Liver (tissue), 8 donors: ENCODE measurements at regions not wholly inside any gene's neighbourhood (a gene's known extent, or its start where the extent isn't known, plus 50 kb on each side); places are given as distances from the start of the nearest gene placed in this dataset.

Source experiments
- DNase-seq: peaks from one replicate; pipeline ENCODE4 v3.0.0-alpha.2; 2017; ENCODE audit warnings: low spot score
- H3K27ac ChIP-seq, 2 donors: one replicate each; pipeline ENCODE4 v1.7.0; 2013; ENCODE audit warnings: inconsistent platforms in 2 of 2, low read length in 2 of 2, control low read depth in 1 of 2, low read depth in 1 of 2, mild to moderate bottlenecking in 1 of 2
- H3K27me3 ChIP-seq, 4 donors: one replicate each; pipeline versions ENCODE4 v1.6.1 to v1.7.0; 2013; ENCODE audit warnings: low read length in 3 of 4, inconsistent platforms in 1 of 4, mild to moderate bottlenecking in 1 of 4, moderate library complexity in 1 of 4; ENCODE audit not compliant: control insufficient read depth in 4 of 4, insufficient read depth in 4 of 4
- H3K36me3 ChIP-seq, 4 donors: one replicate each; pipeline versions ENCODE4 v1.6.1 to v1.7.0; 2013; ENCODE audit warnings: low read length in 3 of 4, mild to moderate bottlenecking in 3 of 4, low read depth in 1 of 4, moderate library complexity in 1 of 4; ENCODE audit not compliant: control insufficient read depth in 4 of 4, insufficient read depth in 3 of 4
- H3K4me1 ChIP-seq, 4 donors: one replicate each; pipeline versions ENCODE4 v1.6.1 to v1.7.0; 2013; ENCODE audit warnings: low read length in 3 of 4, mild to moderate bottlenecking in 3 of 4, moderate library complexity in 1 of 4; ENCODE audit not compliant: control insufficient read depth in 4 of 4, insufficient read depth in 4 of 4
- H3K4me3 ChIP-seq, 3 donors: one replicate each; pipeline versions ENCODE4 v1.6.1 to v1.7.0; 2013; ENCODE audit warnings: low read length in 3 of 3, control low read depth in 1 of 3, low read depth in 1 of 3, mild to moderate bottlenecking in 1 of 3
- H3K9ac ChIP-seq, 2 donors: one replicate each; pipeline ENCODE4 v1.7.0; 2013; ENCODE audit warnings: low read length in 2 of 2, mild to moderate bottlenecking in 2 of 2, moderate library complexity in 2 of 2, control low read depth in 1 of 2, low read depth in 1 of 2
- H3K9me3 ChIP-seq, 4 donors: one replicate each; pipeline versions ENCODE4 v1.6.1 to v1.7.0; 2013; ENCODE audit warnings: low read length in 3 of 4; ENCODE audit not compliant: control insufficient read depth in 4 of 4
- EGR1 ChIP-seq, 2 donors: IDR thresholded peaks; 2 replicates each; pipeline ENCODE4 v1.6.1; 2016 to 2018; ENCODE audit warnings: antibody characterized with exemption in 2 of 2, low read depth in 2 of 2
- FOXA1 ChIP-seq: IDR thresholded peaks from 2 replicates; pipeline ENCODE4 v1.6.1; 2016; ENCODE audit warnings: antibody characterized with exemption
- FOXA2 ChIP-seq: IDR thresholded peaks from 2 replicates; pipeline ENCODE4 v1.6.1; 2016; ENCODE audit warnings: antibody characterized with exemption
- GABPA ChIP-seq, 2 donors: IDR thresholded peaks in 1 of 2; conservative IDR thresholded peaks in 1 of 2; 2 replicates each; pipeline ENCODE4 v1.6.1; 2016; ENCODE audit warnings: antibody characterized with exemption in 2 of 2, mild to moderate bottlenecking in 1 of 2, moderate library complexity in 1 of 2
- HNF4A ChIP-seq, 2 donors: conservative IDR thresholded peaks; 2 replicates each; pipeline ENCODE4 v1.6.1; 2016; ENCODE audit warnings: antibody characterized with exemption in 2 of 2, mild to moderate bottlenecking in 2 of 2
- HNF4G ChIP-seq: IDR thresholded peaks from 2 replicates; pipeline ENCODE4 v1.6.1; 2016; ENCODE audit warnings: antibody characterized with exemption
- JUND ChIP-seq, 2 donors: IDR thresholded peaks; 2 replicates each; pipeline ENCODE4 v1.6.1; 2016; ENCODE audit warnings: antibody characterized with exemption in 2 of 2
- NR2F2 ChIP-seq: IDR thresholded peaks from 2 replicates; pipeline ENCODE4 v1.6.1; 2016; ENCODE audit warnings: antibody characterized with exemption
- RAD21 ChIP-seq, 2 donors: IDR thresholded peaks; 2 replicates each; pipeline ENCODE4 v1.6.1; 2016; ENCODE audit warnings: antibody characterized with exemption in 2 of 2, mild to moderate bottlenecking in 2 of 2
- RXRA ChIP-seq, 2 donors: IDR thresholded peaks; 2 replicates each; pipeline ENCODE4 v1.6.1; 2017 to 2018; ENCODE audit warnings: antibody characterized with exemption in 2 of 2, mild to moderate bottlenecking in 1 of 2
- SP1 ChIP-seq: IDR thresholded peaks from 2 replicates; pipeline ENCODE4 v1.6.1; 2018; ENCODE audit warnings: antibody characterized with exemption, mild to moderate bottlenecking
- TAF1 ChIP-seq: conservative IDR thresholded peaks from 2 replicates; pipeline ENCODE4 v1.6.1; 2016; ENCODE audit warnings: antibody characterized with exemption, mild to moderate bottlenecking
- YY1 ChIP-seq: IDR thresholded peaks from 2 replicates; pipeline ENCODE4 v1.6.1; 2016; ENCODE audit warnings: antibody characterized with exemption, mild to moderate bottlenecking
- ZBTB33 ChIP-seq: IDR thresholded peaks from 2 replicates; pipeline ENCODE4 v1.6.1; 2016; ENCODE audit warnings: antibody characterized with exemption
- WGBS: extraction: QIAGEN DNeasy Blood & Tissue Kit; methylation state at CpG from one replicate; pipeline ENCODE4 v1.1.7; 2013; 5-methylcytosine and 5-hydroxymethylcytosine counted together
- TF ChIP-seq, protein P1 (sequence below): IDR thresholded peaks from 2 replicates; pipeline ENCODE4 v1.6.1; 2016; ENCODE audit warnings: antibody characterized with exemption
- TF ChIP-seq, protein P2 (sequence below): IDR thresholded peaks from 2 replicates; pipeline ENCODE4 v1.6.1; 2016; ENCODE audit warnings: antibody characterized with exemption
- TF ChIP-seq, protein P3 (sequence below): IDR thresholded peaks from 2 replicates; pipeline ENCODE4 v1.6.1; 2016; ENCODE audit warnings: antibody characterized with exemption, mild to moderate bottlenecking
- TF ChIP-seq, protein P4 (sequence below): fragments of 150-350 bp; IDR thresholded peaks from 2 replicates; pipeline ENCODE4 v1.5.1; 2017; ENCODE audit warnings: improper control_type of control experiment, low read depth, low read length; ENCODE audit not compliant: missing input control
- donor health status: healthy.
- donor health status: healthy.
- donor health status: healthy.
- donor health status: healthy.
- donor health status: healthy.

DNA sequence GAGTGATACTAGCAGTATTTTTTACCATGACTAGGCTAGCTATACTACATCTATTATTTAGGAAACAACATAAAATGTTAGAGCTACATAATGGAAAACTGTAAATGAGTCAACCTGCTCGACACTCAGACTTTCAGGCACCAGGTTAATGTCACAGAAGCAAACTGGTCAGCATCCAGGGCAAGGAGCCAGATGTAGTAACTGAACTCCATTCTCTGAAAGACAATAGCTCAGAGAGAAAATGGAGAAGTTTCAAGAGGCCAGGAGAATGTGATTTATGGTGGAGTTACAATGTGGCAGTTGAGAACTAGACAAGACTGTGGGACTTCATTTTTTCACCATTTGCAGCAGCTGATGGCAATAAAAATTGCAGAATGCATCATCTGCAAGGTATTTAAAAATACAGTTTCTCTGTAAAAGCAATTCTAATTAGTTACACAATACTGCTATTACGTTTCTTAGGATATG is 342.7 kb upstream of the PABPC4L start:
- Histone ChIP-seq H3K36me3 (no peaks in the 10 kb centered on the region), H3K27ac (no peak overlapping the region), H3K4me1 (no peaks in the 10 kb centered on the region), H3K27me3 (no peaks in the 10 kb centered on the region), H3K9ac (no peak overlapping the region), H3K9me3 (peaks cover 0 to 6% (median 2%) of the 10 kb centered on the region in 4 donors), H3K4me3 (no peak overlapping the region)
- TF ChIP-seq JUND (IDR thresholded peaks at IDR 0.05), result no peak
- TF ChIP-seq, protein P1, sequence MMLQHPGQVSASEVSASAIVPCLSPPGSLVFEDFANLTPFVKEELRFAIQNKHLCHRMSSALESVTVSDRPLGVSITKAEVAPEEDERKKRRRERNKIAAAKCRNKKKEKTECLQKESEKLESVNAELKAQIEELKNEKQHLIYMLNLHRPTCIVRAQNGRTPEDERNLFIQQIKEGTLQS, result no peak
- TF ChIP-seq ZBTB33, result no peak
- no peak for TF ChIP-seq GABPA (IDR thresholded peaks at IDR 0.05 in 1 of 2, conservative IDR thresholded peaks at IDR 0.05 in 1 of 2)
- TF ChIP-seq HNF4A (conservative IDR thresholded peaks at IDR 0.05), result no peak
- TF ChIP-seq, protein P2, sequence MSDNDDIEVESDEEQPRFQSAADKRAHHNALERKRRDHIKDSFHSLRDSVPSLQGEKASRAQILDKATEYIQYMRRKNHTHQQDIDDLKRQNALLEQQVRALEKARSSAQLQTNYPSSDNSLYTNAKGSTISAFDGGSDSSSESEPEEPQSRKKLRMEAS, result no peak
- no peak for TF ChIP-seq RXRA (IDR thresholded peaks at IDR 0.05)
- TF ChIP-seq EGR1 (IDR thresholded peaks at IDR 0.05; ENCODE audit: low read depth in 2 of 2), result no peak
- no peak for TF ChIP-seq YY1
- TF ChIP-seq HNF4G, result no peak
- TF ChIP-seq, protein P3, sequence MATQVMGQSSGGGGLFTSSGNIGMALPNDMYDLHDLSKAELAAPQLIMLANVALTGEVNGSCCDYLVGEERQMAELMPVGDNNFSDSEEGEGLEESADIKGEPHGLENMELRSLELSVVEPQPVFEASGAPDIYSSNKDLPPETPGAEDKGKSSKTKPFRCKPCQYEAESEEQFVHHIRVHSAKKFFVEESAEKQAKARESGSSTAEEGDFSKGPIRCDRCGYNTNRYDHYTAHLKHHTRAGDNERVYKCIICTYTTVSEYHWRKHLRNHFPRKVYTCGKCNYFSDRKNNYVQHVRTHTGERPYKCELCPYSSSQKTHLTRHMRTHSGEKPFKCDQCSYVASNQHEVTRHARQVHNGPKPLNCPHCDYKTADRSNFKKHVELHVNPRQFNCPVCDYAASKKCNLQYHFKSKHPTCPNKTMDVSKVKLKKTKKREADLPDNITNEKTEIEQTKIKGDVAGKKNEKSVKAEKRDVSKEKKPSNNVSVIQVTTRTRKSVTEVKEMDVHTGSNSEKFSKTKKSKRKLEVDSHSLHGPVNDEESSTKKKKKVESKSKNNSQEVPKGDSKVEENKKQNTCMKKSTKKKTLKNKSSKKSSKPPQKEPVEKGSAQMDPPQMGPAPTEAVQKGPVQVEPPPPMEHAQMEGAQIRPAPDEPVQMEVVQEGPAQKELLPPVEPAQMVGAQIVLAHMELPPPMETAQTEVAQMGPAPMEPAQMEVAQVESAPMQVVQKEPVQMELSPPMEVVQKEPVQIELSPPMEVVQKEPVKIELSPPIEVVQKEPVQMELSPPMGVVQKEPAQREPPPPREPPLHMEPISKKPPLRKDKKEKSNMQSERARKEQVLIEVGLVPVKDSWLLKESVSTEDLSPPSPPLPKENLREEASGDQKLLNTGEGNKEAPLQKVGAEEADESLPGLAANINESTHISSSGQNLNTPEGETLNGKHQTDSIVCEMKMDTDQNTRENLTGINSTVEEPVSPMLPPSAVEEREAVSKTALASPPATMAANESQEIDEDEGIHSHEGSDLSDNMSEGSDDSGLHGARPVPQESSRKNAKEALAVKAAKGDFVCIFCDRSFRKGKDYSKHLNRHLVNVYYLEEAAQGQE, result no peak
- no peak for TF ChIP-seq FOXA1
- TF ChIP-seq NR2F2, result no peak
- no peak for TF ChIP-seq SP1
- no peak for TF ChIP-seq TAF1
- TF ChIP-seq, protein P4, sequence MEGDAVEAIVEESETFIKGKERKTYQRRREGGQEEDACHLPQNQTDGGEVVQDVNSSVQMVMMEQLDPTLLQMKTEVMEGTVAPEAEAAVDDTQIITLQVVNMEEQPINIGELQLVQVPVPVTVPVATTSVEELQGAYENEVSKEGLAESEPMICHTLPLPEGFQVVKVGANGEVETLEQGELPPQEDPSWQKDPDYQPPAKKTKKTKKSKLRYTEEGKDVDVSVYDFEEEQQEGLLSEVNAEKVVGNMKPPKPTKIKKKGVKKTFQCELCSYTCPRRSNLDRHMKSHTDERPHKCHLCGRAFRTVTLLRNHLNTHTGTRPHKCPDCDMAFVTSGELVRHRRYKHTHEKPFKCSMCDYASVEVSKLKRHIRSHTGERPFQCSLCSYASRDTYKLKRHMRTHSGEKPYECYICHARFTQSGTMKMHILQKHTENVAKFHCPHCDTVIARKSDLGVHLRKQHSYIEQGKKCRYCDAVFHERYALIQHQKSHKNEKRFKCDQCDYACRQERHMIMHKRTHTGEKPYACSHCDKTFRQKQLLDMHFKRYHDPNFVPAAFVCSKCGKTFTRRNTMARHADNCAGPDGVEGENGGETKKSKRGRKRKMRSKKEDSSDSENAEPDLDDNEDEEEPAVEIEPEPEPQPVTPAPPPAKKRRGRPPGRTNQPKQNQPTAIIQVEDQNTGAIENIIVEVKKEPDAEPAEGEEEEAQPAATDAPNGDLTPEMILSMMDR, result no peak
- no peak for TF ChIP-seq FOXA2
- no peak for TF ChIP-seq RAD21 (IDR thresholded peaks at IDR 0.05)
- no peak for DNase-seq
- WGBS, result 43% methylated on average over 2 of the region's 2 CpGs
